ENCODE measurements at regions not wholly inside any gene's neighbourhood (a gene's known extent, or its start where the extent isn't known, plus 50 kb on each side); places are given as distances from the start of the nearest gene placed in this dataset.

DNA sequence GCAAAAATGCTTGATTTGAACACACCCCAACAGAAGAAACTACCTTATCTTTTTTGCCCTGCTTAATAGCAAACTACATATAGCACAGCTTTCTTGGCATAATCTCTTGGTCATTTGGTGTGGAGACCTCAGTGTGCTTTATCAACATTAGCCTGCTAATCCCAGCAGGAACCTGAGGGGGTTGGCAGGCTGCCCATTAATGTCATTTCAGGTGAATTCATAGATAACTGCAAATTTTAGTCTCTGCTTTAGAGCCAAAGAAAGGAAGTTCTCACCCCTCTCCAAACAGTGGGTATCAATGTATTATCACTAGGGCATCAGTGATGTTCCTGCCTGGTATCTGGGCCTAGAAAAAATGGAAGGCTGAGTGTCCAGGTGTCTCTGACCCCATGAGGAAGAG lies 489.0 kb downstream of the NTRK2 start:
- no peak for TF ChIP-seq CTCF (IDR thresholded peaks at IDR 0.05)
- no peak for TF ChIP-seq POLR2A (IDR thresholded peaks at IDR 0.05)
